ENCODE measurements at regions not wholly inside any gene's neighbourhood (a gene's known extent, or its start where the extent isn't known, plus 50 kb on each side); places are given as distances from the start of the nearest gene placed in this dataset.

GRCh38 chr13:74825152-74825937 lies 656.6 kb downstream of the TBC1D4 start:
- TF ChIP-seq POLR2AphosphoS5 (IDR thresholded peaks at IDR 0.05) = no peak
- TF ChIP-seq, protein P1, sequence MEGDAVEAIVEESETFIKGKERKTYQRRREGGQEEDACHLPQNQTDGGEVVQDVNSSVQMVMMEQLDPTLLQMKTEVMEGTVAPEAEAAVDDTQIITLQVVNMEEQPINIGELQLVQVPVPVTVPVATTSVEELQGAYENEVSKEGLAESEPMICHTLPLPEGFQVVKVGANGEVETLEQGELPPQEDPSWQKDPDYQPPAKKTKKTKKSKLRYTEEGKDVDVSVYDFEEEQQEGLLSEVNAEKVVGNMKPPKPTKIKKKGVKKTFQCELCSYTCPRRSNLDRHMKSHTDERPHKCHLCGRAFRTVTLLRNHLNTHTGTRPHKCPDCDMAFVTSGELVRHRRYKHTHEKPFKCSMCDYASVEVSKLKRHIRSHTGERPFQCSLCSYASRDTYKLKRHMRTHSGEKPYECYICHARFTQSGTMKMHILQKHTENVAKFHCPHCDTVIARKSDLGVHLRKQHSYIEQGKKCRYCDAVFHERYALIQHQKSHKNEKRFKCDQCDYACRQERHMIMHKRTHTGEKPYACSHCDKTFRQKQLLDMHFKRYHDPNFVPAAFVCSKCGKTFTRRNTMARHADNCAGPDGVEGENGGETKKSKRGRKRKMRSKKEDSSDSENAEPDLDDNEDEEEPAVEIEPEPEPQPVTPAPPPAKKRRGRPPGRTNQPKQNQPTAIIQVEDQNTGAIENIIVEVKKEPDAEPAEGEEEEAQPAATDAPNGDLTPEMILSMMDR (IDR thresholded peaks at IDR 0.05) = no peak
- no peak for TF ChIP-seq POLR2A (IDR thresholded peaks at IDR 0.05)
- no peak for TF ChIP-seq EP300 (IDR thresholded peaks at IDR 0.05)

Data from gastroesophageal sphincter (tissue), 3 donors.